ENCODE measurements at regions not wholly inside any gene's neighbourhood (a gene's known extent, or its start where the extent isn't known, plus 50 kb on each side); places are given as distances from the start of the nearest gene placed in this dataset.

DNA sequence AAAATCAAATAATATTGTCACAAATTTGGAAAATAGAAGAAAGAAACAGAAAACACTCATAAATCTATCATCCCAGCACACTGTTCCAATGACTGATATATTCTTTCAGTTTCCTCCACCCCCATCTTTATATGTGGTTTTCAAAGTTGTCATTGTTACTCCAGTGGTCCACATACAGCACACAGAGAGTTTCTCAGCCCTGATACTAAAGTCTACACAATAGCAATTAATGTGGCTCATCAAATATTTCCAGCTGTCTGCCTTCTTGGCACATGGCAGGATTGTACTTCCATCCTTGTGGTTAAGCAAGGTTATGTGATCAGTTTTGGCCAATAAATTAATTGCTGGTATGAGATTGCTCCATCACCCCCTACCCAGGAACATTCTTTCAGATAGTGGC lies 221.7 kb downstream of the PDCD6IP start:
- ChIA-PET POLR2A (no interaction called here), CTCF (no interaction called here)
- BruUV-seq (replicated peaks) = no TSS peak
- no peak for DNase-seq (ENCODE audit: low read depth, low spot score)
- TF ChIP-seq, protein P1, sequence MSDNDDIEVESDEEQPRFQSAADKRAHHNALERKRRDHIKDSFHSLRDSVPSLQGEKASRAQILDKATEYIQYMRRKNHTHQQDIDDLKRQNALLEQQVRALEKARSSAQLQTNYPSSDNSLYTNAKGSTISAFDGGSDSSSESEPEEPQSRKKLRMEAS (IDR thresholded peaks at IDR 0.05; ENCODE audit: insufficient read depth, insufficient read length) = no peak
- TF ChIP-seq CTCF (IDR thresholded peaks at IDR 0.05; ENCODE audit: extremely low read depth in 1 of 2, insufficient read depth in 1 of 2, low read depth in 1 of 2, low read length in 2 of 2) = no peak
- no peak for TF ChIP-seq FOS (IDR thresholded peaks at IDR 0.05; ENCODE audit: borderline replicate concordance, insufficient read depth, low read length)
- no peak for TF ChIP-seq POLR2A (IDR thresholded peaks at IDR 0.05; ENCODE audit: low read depth, low read length)
- TF ChIP-seq JUN (IDR thresholded peaks at IDR 0.05; ENCODE audit: borderline replicate concordance, insufficient read depth, insufficient read length, low read depth) = no peak
- no peak for TF ChIP-seq EZH2 (IDR thresholded peaks at IDR 0.05; ENCODE audit: borderline replicate concordance, low read depth, low read length, severe bottlenecking)
- TF ChIP-seq MYC (IDR thresholded peaks at IDR 0.05; ENCODE audit: low read depth, low read length) = no peak
- no peak for TF ChIP-seq POLR2AphosphoS5 (IDR thresholded peaks at IDR 0.05; ENCODE audit: insufficient read depth, low read depth, low read length)
- TF ChIP-seq GATA2 (IDR thresholded peaks at IDR 0.05; ENCODE audit: insufficient read depth, insufficient read length, low read depth, low read length) = no peak
- no peaks in the 10 kb centered on the region for H3K36me3 ChIP-seq (ENCODE audit: control insufficient read depth in 2 of 2, extremely low read depth in 1 of 2, insufficient read depth in 2 of 2, low read length in 2 of 2)
- no peak overlapping the region for H3K4me3 ChIP-seq (replicated peaks in 1 of 3; ENCODE audit: insufficient read depth in 1 of 3, low read depth in 1 of 3, low read length in 3 of 3)
- no peak for FAIRE-seq
- H4K20me1 ChIP-seq (replicated peaks; ENCODE audit: control insufficient read depth, extremely low read depth, insufficient read depth, low read length) = no peaks in the 10 kb centered on the region
- no peaks in the 10 kb centered on the region for H3K4me1 ChIP-seq (ENCODE audit: control insufficient read depth, extremely low read depth, insufficient read depth, low read length)
- no peak overlapping the region for H2AFZ ChIP-seq (ENCODE audit: low read depth, low read length)
- H3K79me2 ChIP-seq (ENCODE audit: control insufficient read depth, insufficient read depth, low read length) = no peaks in the 10 kb centered on the region
- intact Hi-C loops (cut with micrococcal nuclease) = no loop called here
- no peaks in the 10 kb centered on the region for H3K9me3 ChIP-seq (replicated peaks; ENCODE audit: control insufficient read depth, insufficient read depth, low read length)
- H3K27me3 ChIP-seq (ENCODE audit: control insufficient read depth in 2 of 2, insufficient read depth in 2 of 2, low read length in 2 of 2) = peaks cover 0 to 2% of the 10 kb centered on the region in 2 experiments
- no peak overlapping the region for H3K4me2 ChIP-seq (ENCODE audit: insufficient read depth, low read length)
- H3K9me1 ChIP-seq (replicated peaks; ENCODE audit: control insufficient read depth, extremely low read depth, insufficient read depth, low read length) = no peaks in the 10 kb centered on the region
- no peak overlapping the region for H3K27ac ChIP-seq (ENCODE audit: insufficient read depth, low read depth, low read length)
- dilution Hi-C loops (cut with MboI; ENCODE audit: extremely low pct_ligation_motif_present, low sequenced_read_pairs) = no loop called here
- no peak overlapping the region for H3K9ac ChIP-seq (replicated peaks; ENCODE audit: extremely low read depth, insufficient read depth, low read length)

Data from endothelial cell of umbilical vein (primary cell).